ENCODE measurements at regions not wholly inside any gene's neighbourhood (a gene's known extent, or its start where the extent isn't known, plus 50 kb on each side); places are given as distances from the start of the nearest gene placed in this dataset.

DNA sequence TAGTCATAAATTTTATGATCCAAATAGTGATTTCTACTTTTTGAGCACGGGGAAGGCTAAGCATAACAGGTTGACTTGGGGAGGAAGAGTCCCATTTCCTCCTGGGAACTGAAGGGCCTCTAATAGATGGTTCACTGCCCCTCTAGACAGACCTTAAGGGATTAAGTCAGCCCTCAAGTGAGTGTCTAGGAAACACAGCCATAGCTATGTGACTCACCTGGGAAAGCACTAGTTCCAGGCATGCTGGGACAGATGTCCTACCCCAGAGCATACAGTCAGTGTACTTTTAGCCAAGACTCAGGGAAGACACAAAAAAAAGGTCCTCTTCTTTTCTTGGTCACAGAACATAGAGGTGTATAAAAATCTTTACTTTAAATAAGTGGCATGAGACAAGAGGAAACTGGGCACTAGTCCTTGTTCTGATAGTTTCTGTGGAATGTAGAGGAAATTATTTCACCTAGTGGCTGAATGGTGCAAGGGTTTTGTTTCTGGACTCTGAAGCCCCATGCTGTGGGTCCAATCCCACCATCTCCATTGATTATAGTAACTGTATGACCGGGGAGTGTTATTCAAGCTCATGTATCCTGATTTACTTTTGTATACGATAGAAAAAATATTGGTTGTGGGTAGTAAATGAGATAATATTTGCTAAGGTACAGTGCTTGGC, 86.0 kb downstream of the NREP start:
- TF ChIP-seq, protein P1, sequence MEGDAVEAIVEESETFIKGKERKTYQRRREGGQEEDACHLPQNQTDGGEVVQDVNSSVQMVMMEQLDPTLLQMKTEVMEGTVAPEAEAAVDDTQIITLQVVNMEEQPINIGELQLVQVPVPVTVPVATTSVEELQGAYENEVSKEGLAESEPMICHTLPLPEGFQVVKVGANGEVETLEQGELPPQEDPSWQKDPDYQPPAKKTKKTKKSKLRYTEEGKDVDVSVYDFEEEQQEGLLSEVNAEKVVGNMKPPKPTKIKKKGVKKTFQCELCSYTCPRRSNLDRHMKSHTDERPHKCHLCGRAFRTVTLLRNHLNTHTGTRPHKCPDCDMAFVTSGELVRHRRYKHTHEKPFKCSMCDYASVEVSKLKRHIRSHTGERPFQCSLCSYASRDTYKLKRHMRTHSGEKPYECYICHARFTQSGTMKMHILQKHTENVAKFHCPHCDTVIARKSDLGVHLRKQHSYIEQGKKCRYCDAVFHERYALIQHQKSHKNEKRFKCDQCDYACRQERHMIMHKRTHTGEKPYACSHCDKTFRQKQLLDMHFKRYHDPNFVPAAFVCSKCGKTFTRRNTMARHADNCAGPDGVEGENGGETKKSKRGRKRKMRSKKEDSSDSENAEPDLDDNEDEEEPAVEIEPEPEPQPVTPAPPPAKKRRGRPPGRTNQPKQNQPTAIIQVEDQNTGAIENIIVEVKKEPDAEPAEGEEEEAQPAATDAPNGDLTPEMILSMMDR (IDR thresholded peaks at IDR 0.05): peak; percentile 37; the same call in 1 of the 2 replicates
- TF ChIP-seq GATA2 (CRISPR knock-in tag; IDR thresholded peaks at IDR 0.05) (no peak), MXI1 (IDR thresholded peaks at IDR 0.05; ENCODE audit: low read depth, low read length) (no peak), RAD21 (IDR thresholded peaks at IDR 0.05; ENCODE audit: low read length) (no peak), GABPA (IDR thresholded peaks at IDR 0.05; ENCODE audit: low read depth) (no peak), SMC3 (IDR thresholded peaks at IDR 0.05; ENCODE audit: low read depth, low read length) (no peak), EP300 (IDR thresholded peaks at IDR 0.05; ENCODE audit: borderline replicate concordance in 1 of 2, low read depth in 1 of 2, low read length in 1 of 2) (no peak), CHD2 (IDR thresholded peaks at IDR 0.05; ENCODE audit: low read length, partially characterized antibody) (no peak), NFIC (IDR thresholded peaks at IDR 0.05; ENCODE audit: borderline replicate concordance) (no peak)
- TF ChIP-seq, protein P2, sequence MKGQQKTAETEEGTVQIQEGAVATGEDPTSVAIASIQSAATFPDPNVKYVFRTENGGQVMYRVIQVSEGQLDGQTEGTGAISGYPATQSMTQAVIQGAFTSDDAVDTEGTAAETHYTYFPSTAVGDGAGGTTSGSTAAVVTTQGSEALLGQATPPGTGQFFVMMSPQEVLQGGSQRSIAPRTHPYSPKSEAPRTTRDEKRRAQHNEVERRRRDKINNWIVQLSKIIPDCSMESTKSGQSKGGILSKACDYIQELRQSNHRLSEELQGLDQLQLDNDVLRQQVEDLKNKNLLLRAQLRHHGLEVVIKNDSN (IDR thresholded peaks at IDR 0.05; ENCODE audit: borderline replicate concordance, low read depth): no peak
